Erythroblast (primary cell): ENCODE measurements at regions not wholly inside any gene's neighbourhood (a gene's known extent, or its start where the extent isn't known, plus 50 kb on each side); places are given as distances from the start of the nearest gene placed in this dataset.

ENCODE experiments used
- GATA1 ChIP-seq: IDR thresholded peaks from 2 replicates; pipeline ENCODE4 v1.6.1; 2011; ENCODE audit warnings: low read depth, mild to moderate bottlenecking, control low read depth, low read length, moderate library complexity
- POLR2A ChIP-seq: IDR thresholded peaks from 2 replicates; pipeline ENCODE4 v1.6.1; 2011; ENCODE audit warnings: mild to moderate bottlenecking, low read length

DNA sequence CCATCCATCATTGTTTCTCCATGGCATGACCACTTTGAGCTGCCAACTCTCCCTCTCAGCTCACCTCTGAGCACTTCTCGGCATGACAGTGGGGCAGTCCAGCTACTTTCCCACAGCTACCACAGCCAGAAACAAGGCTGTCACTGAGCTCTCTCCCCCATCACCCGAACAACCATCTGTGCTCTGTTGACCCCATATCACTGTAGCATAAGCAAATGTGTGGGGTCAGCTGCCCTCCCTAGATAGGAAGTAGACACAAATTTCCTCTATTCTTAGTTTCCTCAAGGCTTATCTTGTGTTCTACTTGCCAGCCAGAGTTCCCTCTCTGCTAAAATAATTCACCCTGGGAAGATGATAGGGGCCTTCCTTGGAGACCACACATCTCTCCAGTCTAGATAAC, 82.6 kb upstream of the FUT8 start:
- TF ChIP-seq POLR2A, result no peak
- TF ChIP-seq GATA1, result no peak
